Suprapubic skin (tissue), 4 donors: ENCODE measurements at regions not wholly inside any gene's neighbourhood (a gene's known extent, or its start where the extent isn't known, plus 50 kb on each side); places are given as distances from the start of the nearest gene placed in this dataset.

ENCODE experiments used
- DNase-seq, 2 donors: peaks; one replicate each; pipeline ENCODE4 v3.0.0-alpha.2; 2019; ENCODE audit warnings: low spot score in 2 of 2
- H3K27ac ChIP-seq: fragments of 200-600 bp; sonication (generic); one replicate; pipeline ENCODE4 v1.5.1; 2019
- H3K27me3 ChIP-seq: fragments of 200-600 bp; sonication (generic); one replicate; pipeline ENCODE4 v1.5.1; 2019
- H3K36me3 ChIP-seq: fragments of 200-600 bp; sonication (generic); one replicate; pipeline ENCODE4 v1.5.1; 2019
- H3K4me1 ChIP-seq: fragments of 200-600 bp; sonication (generic); one replicate; pipeline ENCODE4 v1.5.1; 2019
- H3K4me3 ChIP-seq: fragments of 200-600 bp; sonication (generic); one replicate; pipeline ENCODE4 v1.5.1; 2019; ENCODE audit warnings: mild to moderate bottlenecking
- H3K9me3 ChIP-seq: fragments of 200-600 bp; sonication (generic); one replicate; pipeline ENCODE4 v1.5.1; 2019
- EP300 ChIP-seq: sonication (generic); formaldehyde crosslinking; IDR thresholded peaks from one replicate; pipeline ENCODE4 v1.6.1; 2017; ENCODE audit warnings: antibody characterized with exemption
- POLR2A ChIP-seq, 2 donors: fragments of 450-650 bp; IDR thresholded peaks; one replicate each; pipeline ENCODE4 v1.6.1; 2017; ENCODE audit warnings: antibody characterized with exemption in 2 of 2, mild to moderate bottlenecking in 2 of 2, moderate library complexity in 2 of 2
- POLR2AphosphoS5 ChIP-seq, 3 donors: sonication (generic); formaldehyde crosslinking; IDR thresholded peaks; one replicate each; pipeline ENCODE4 v1.6.1; 2017; ENCODE audit warnings: antibody characterized with exemption in 3 of 3
- WGBS: methylation state at CpG from one replicate; pipeline ENCODE4 v1.1.5; 2018; 5-methylcytosine and 5-hydroxymethylcytosine counted together
- TF ChIP-seq, protein P1 (sequence below), 2 donors: fragments of 200-600 bp in 1 of 2; fragments of 450-650 bp in 1 of 2; sonication (generic) in 1 of 2; IDR thresholded peaks; one replicate each; pipeline ENCODE4 v1.5.1; 2016 to 2019; ENCODE audit warnings: antibody characterized with exemption in 2 of 2, mild to moderate bottlenecking in 1 of 2, moderate library complexity in 1 of 2

- H3K4me3 ChIP-seq: peak overlapping the region; percentile 58
- DNase-seq: no peak
- H3K27ac ChIP-seq: peak overlapping the region; percentile 92
- no peaks in the 10 kb centered on the region for H3K36me3 ChIP-seq
- WGBS: 21% methylated on average over 8 of the region's 9 CpGs
- no peaks in the 10 kb centered on the region for H3K9me3 ChIP-seq
- TF ChIP-seq, protein P1, sequence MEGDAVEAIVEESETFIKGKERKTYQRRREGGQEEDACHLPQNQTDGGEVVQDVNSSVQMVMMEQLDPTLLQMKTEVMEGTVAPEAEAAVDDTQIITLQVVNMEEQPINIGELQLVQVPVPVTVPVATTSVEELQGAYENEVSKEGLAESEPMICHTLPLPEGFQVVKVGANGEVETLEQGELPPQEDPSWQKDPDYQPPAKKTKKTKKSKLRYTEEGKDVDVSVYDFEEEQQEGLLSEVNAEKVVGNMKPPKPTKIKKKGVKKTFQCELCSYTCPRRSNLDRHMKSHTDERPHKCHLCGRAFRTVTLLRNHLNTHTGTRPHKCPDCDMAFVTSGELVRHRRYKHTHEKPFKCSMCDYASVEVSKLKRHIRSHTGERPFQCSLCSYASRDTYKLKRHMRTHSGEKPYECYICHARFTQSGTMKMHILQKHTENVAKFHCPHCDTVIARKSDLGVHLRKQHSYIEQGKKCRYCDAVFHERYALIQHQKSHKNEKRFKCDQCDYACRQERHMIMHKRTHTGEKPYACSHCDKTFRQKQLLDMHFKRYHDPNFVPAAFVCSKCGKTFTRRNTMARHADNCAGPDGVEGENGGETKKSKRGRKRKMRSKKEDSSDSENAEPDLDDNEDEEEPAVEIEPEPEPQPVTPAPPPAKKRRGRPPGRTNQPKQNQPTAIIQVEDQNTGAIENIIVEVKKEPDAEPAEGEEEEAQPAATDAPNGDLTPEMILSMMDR (IDR thresholded peaks at IDR 0.05): no peak
- H3K27me3 ChIP-seq: no peaks in the 10 kb centered on the region
- peaks cover 82% of the 10 kb centered on the region for H3K4me1 ChIP-seq
Observed at GRCh38 chr17:77450742-77451244, 310.0 kb downstream of the SEC14L1 start.

DNA sequence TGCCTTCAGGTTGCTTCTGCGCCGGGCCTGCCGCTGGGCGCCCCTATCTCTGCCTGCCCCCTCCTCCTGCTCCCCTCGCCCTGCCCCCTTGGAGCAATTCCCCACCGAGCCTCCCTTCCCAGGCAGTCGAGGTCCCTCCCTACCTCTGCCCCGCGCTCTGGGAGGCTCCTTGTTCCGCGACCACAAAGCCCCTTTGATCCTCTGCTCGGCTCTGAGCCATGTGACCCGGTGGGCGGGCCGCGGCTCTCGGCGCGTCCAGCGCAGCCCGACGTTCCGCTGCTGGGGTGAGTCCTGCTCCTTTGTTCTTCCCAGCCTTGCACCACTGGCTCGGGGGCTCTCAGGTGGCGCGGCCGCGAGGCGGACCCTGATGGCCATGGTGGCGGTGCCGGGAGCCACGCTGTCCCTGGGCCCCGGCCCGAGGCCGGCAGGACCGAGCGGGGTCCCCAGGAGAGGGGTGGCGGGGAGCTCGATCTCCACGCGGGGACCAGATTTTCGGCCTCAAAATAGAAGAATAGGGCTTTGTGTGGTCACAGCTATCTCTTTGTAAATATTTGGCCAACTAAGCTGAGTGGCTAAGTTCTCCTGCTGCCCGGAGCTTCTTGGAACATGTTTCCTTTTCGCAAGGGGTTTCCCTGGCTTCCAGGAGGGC is 310.6 kb downstream of the SEC14L1 start:
- Histone ChIP-seq H3K4me3 (peak overlapping the region; percentile 58), H3K27ac (peak overlapping the region; percentile 92), H3K36me3 (no peaks in the 10 kb centered on the region), H3K9me3 (no peaks in the 10 kb centered on the region), H3K27me3 (no peaks in the 10 kb centered on the region), H3K4me1 (peaks cover 82% of the 10 kb centered on the region)
- WGBS: 2% methylated on average over 36 of the region's 44 CpGs
- no peak for DNase-seq
- TF ChIP-seq POLR2A (IDR thresholded peaks at IDR 0.05) (no peak), EP300 (no peak), POLR2AphosphoS5 (IDR thresholded peaks at IDR 0.05) (no peak)
- TF ChIP-seq, protein P1 (IDR thresholded peaks at IDR 0.05): no peak

- 5% methylated on average over 24 of the region's 30 CpGs for WGBS
- peak in 1 of 2 donors; percentile 91 for DNase-seq
- Histone ChIP-seq H3K4me1 (peaks cover 85% of the 10 kb centered on the region), H3K9me3 (no peaks in the 10 kb centered on the region), H3K27ac (peak overlapping the region; percentile 92), H3K27me3 (no peaks in the 10 kb centered on the region), H3K4me3 (peak overlapping the region; percentile 58), H3K36me3 (no peaks in the 10 kb centered on the region)
- TF ChIP-seq POLR2A (IDR thresholded peaks at IDR 0.05): no peak
- TF ChIP-seq, protein P1 (IDR thresholded peaks at IDR 0.05): no peak
Observed at GRCh38 chr17:77451894-77452852, 311.4 kb downstream of the SEC14L1 start.

DNA sequence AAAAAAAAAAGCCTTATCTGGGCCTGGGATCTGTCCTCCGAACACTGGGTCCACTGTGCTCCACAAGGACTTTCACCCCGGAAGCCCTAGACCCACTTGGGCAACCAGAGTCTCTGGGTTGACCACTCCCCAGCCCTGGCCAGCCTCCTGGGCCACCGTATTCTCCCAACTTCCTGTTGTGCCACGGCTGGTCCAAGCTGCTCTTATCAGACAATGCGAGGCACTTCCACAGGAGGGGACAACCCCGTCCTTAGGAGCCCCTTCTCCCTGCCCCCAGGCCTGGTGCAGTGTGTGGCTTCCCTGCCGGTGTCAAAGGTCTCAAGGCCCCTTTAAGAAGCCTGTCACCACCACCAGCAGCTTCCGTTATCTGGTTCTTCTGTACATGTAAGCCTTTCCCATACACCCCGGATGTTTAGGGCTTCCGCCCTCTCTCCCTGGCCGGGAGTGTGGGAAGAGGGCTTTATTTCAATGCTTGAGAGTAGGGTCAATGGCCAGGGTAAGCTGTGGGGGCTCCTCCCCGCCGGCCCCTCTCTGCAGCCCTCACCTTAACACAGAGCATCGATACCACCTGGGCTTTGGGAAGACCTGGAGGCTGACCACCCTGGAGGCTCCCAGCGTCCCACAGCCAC is 313.0 kb downstream of the SEC14L1 start:
- no peak for DNase-seq
- Histone ChIP-seq H3K27ac (peak overlapping the region; percentile 51), H3K36me3 (no peaks in the 10 kb centered on the region), H3K4me1 (peaks cover 100% of the 10 kb centered on the region), H3K27me3 (no peaks in the 10 kb centered on the region), H3K9me3 (no peaks in the 10 kb centered on the region), H3K4me3 (peak overlapping the region; percentile 31)
- TF ChIP-seq, protein P1 (IDR thresholded peaks at IDR 0.05): no peak
- no peak for TF ChIP-seq POLR2A (IDR thresholded peaks at IDR 0.05)
- no peak for TF ChIP-seq EP300
- TF ChIP-seq POLR2AphosphoS5 (IDR thresholded peaks at IDR 0.05): no peak
- 58% methylated on average over 12 of the region's 15 CpGs for WGBS
